Stimulated activated CD8-positive, alpha-beta memory T cell treated with anti-CD3 and anti-CD28 coated beads, Interleukin-15, amount 100 ng/mL, for 48 hours (primary cell): ENCODE measurements at regions not wholly inside any gene's neighbourhood (a gene's known extent, or its start where the extent isn't known, plus 50 kb on each side); places are given as distances from the start of the nearest gene placed in this dataset.

Experiments
- DNase-seq, 2 donors: peaks; one replicate each; pipeline ENCODE4 v3.0.0-alpha.2; 2020; ENCODE audit warnings: low read depth in 2 of 2

DNA sequence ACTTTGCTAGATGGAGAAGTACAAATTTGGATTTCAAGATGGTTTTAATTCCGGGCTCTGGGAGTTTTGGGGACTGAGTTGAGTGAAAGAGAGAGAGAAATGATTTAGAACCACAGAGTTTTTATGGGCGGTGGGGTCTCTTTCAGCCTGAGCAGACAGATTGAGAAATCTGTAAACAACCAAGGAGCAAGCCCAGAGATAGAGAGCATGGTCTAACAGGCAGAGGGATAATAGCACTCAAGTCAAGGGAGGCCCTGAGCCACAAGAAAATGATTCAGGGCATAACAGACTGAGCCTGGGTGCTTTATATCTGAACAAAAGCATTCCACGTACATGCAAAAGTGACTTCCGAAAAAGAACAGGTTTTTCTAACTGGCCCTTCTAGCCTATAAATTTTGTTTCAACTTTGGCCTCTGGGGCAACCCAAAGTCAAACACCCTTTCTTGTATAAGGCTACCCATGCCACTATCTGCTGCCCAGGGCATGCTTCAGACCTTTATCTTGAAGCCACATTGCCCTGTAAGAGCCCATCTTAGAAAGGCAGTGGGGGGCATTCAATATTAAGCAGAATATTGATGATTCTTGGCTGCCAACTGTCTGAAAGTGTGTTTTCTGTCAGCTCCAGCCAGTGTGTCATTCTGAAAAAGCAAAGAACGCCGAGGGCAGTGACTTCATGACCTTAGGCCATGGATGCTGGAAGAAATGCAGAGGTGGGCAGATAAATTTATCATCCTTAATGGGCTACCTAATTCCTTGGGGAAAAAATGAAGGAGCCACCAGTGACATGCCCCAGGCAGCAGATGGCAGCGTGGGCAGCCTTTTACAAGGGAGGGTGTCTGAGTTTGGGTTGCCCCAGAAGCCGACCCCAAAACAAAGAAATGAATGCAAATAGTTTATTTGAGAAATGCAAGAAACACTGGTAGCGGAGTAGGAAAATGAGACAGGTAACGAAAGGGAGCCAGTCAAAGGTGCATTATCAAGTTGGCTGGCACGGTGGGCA, 637.6 kb downstream of the MID1IP1 start:
- DNase-seq, result no peak

- DNase-seq, result no peak
Measured at GRCh38 chrX:39439906-39440798, 638.9 kb downstream of the MID1IP1 start.

DNA sequence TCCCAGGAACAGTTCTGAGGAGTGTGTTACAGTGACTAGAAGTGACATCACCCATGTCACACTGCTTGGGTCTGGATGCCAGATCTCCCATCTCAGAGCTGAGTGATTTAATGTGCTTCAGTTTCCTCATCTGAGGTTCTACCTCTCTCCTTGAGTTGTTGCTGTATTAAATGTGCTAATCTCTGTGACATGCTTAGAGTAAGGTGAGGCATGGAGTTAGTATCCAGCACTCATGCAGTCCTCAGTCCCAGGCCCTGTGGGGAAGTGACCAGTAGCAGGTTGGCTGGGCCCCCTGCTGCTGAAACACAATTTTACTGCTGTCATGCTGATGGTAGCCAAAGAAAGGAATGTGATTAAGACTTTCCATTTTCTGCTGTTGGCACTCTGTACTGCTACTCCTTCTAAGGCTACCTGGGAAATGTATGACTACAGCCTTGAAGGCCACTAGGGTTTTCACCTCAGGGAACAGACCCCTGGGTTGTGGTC, 639.6 kb downstream of the MID1IP1 start:
- no peak for DNase-seq

DNA sequence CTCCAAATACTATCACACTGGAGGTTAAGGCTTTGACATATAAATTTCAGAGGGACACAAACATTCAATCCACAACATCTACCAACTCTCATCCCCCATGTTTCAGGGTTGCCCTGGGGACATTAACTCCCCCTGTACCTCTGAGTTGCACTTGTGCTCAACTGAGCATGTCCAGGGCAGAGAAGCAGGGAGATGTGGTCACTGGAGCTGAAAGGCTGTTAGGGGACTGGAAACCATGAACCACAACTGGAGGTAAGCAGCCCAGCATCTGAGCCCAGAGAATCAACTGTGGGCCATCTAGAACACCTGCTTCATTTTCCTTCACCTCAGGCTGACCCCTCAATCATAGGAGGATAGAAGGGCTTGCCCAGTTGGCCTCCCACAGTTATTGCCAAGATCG, 641.1 kb downstream of the MID1IP1 start:
- DNase-seq, result no peak

DNA sequence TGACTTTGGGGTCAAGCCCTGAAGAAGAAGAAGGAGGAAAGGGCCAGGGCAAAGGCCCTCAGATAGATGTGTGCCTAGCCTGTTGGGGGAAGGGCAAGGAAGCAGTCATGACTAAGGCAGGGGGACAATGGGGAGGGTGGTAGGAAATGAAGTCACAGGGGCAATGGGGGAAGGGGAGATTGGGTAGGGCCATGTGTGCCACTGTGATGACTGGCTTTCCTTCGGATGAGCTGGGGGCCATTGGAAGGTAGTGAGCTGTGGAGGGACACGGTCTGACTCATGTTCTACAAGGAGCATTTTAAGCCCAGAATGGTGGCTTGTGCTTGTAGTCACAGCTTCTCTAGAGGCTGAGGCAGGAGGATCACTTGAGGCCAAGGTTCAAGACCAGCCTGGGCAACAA, 642.0 kb downstream of the MID1IP1 start:
- DNase-seq, result no peak

- no peak for DNase-seq
Measured at GRCh38 chrX:39445336-39445735, 644.1 kb downstream of the MID1IP1 start.

DNA sequence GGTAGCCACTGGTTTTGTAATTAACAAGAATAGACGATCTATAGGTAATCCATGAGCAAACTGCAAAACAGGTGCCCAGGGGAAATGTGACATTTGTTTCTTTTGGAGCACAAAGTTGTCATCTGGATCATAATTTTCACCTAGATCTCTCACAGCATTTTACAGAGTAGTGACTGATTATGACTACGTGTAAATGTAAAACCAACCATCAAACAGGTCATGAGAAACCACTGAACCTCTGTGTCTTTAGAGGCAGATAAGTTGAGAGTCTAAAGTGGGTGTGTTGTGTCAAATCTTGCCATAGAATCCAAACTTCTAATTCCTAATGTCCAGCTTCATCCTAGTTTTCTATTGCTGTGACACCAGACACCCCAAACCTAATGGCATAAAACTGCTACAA, 648.1 kb downstream of the MID1IP1 start:
- no peak for DNase-seq

GRCh38 chrX:39450234-39450977, 647.4 kb downstream of the BCOR start:
- DNase-seq, result no peak

DNA sequence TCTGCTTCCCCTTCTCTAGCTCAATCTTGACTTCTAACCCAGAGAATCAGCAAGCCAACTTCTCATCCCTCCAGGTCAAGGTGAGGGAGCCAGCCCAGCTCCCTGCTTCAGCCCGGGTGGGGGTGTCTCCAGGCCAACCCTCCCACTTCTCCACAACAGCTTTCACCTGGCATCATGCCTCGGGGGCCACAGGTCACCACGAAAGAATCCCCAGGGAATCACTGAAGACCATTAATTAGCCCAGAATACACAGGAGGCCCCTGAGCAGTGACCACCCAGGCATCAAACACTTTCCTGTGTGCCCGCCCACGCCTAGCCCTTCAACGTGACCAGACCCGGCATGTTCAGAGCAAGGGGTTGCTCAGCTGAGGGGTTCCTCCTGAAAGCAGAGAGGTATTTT, 646.7 kb downstream of the BCOR start:
- DNase-seq, result no peak

- no peak for DNase-seq
Measured at GRCh38 chrX:39452401-39452800, 645.4 kb downstream of the BCOR start.

GRCh38 chrX:39453889-39454621, 643.7 kb downstream of the BCOR start:
- no peak for DNase-seq

- no peak for DNase-seq
Measured at GRCh38 chrX:39456894-39457604, 640.7 kb downstream of the BCOR start.

DNA sequence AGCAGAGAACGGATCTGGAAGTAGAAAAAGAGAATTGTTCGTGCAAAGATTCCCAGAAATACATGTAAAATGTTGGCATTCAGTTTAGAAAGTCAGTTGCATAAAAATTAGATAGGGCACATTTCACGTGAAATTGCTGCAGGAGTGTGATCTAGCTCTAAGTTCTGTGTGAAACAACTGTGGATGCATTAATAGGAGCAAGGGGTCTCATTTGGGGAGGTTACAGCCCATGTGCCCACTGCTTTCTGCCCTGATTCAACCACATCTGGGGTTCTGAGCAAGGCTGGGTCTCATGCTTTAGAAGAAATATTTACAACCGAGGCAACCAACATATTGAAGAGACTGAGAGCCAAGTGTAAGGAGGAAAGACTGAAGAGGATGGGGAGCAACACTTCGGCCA, 639.0 kb downstream of the BCOR start:
- no peak for DNase-seq

- DNase-seq, result no peak
Measured at GRCh38 chrX:39459204-39459603, 638.6 kb downstream of the BCOR start.

DNA sequence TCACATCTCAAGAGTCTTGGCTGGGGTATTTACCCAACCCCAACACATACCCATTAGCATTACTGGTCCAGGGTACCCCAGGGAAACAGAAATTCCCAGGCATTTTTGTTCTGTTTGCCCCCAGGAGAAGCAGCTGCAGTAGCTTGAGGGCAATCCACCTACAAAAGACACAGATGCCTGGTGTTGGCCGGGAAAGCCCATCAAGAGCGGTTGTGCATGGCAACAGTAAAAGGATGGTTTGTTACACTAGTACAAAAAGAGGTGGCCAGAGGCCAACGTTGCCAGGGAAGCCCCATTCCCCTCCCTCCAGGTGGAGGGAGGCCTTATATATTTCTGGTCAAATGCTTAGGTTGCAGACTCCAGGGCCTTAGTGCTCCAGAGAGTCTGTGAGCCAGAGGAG, 637.8 kb downstream of the BCOR start:
- no peak for DNase-seq

DNA sequence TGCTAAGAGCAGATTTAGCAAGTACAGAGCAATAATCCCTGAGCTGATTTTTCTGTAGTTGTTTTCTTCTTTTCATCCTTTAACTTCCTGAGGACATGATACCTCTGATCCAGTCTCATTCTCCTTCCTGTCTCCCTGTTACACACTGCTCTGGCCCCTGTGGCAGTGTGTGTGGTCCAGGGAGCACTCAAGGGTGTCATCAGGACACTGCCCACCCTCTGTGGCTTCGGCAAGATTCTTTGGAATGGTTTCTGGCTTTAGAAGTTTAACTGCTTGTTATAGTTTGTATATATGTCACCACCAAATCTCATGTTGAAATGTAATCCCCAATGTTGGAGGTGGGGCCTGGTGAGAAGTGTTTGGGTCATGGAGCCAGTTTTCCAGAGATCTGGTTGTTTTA, 637.3 kb downstream of the BCOR start:
- no peak for DNase-seq

DNA sequence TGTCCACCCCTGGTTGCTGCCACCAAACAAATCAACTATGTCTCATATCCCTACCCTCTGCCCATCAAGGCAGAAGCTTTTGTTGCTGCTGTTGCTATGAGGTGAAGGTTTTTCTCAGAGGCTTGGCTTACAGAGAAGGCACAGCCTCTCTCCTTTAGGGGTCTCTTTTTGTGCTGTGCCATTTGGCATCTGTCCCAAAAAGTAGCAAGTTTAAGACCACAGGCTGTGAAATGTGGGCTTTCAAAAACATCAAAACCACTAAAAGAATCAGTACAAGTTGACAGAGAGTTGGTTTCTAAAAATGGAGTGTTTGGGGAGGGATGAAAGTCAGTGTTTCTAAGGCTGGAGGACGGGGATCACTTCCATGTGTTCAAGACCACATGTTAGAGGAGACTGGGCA, 634.9 kb downstream of the BCOR start:
- no peak for DNase-seq

DNA sequence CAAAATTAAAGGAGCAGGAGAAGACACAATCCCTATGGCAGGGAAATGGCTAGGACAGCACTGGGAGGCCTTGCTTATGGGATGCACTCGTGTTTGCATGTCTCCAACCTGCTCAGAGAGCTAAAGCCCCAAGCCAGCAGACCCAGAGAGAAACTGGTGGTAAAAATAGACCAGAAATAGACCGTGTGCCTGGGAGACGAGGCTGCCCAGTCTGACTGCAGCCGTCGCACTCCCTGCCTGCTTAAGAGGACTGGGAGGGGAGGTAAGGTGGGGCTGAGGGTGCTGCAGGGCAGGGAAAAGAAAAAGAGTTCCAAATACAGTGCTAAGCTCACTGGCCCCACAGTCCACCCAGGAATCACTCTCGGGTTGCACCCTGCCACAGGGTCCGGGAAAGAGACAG, 633.5 kb downstream of the BCOR start:
- DNase-seq, result no peak

DNA sequence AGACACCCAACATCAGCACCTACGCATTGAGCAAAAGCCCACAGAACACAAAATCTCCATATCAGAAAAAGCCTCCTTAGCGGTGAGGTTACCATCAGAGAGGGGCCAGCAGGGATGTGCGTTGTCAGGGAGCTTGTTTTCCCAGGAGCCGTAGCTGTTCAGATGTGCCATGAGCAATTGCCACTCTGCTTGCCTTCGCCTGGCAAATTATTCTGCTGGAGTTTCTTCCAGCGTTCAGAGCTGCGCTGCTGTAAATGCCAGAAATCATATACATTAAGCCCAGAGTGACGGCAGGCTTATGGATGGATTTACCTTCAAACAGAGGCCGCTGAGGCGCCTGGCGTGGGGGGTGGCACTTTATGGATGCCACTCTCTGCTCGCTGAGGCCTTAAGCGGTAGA, 632.3 kb downstream of the BCOR start:
- no peak for DNase-seq

DNA sequence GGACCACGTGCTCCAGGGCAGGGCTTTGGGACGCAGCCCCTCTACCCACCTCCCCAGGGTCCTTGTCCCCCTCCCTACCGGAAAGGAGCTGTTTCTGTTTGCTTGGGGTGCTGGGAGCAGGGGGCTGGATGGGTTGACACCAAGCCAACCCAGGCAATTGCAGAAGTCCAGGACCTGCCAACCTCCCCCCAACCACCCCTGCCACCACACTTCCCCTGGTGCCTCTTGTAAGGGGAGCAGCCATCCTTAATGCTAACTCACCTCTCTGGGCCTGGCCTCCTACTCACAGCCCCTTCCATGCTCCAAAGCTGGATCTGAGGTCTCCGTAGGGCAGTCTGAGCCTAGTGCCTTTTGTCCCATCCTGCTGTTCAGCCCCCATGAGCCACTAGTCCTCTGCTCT, 631.9 kb downstream of the BCOR start:
- no peak for DNase-seq
